ENCODE measurements at regions not wholly inside any gene's neighbourhood (a gene's known extent, or its start where the extent isn't known, plus 50 kb on each side); places are given as distances from the start of the nearest gene placed in this dataset.
"Not testable (repeated sequence)": the region's sequence is repeated elsewhere in the genome, so short reads cannot be mapped to it uniquely, and the experiment has no call there.

- no peak for DNase-seq (ENCODE audit: low read depth in 2 of 2)
Measured at GRCh38 chr15:62365795-62366442, 200.8 kb upstream of the C2CD4B start.

- no peak for DNase-seq (ENCODE audit: low read depth in 2 of 2)
Measured at GRCh38 chr15:62369454-62369853, 204.4 kb upstream of the C2CD4B start.

GRCh38 chr15:62371683-62372082 lies 206.6 kb upstream of the C2CD4B start:
- not testable (repeated sequence) for DNase-seq (ENCODE audit: low read depth in 2 of 2)

- no peak for DNase-seq (ENCODE audit: low read depth in 2 of 2)
Measured at GRCh38 chr15:62377736-62378480, 212.8 kb upstream of the C2CD4B start.

- DNase-seq (ENCODE audit: low read depth in 2 of 2) = no peak
Measured at GRCh38 chr15:62378772-62379498, 213.8 kb upstream of the C2CD4B start.

GRCh38 chr15:62380011-62380410 lies 214.9 kb upstream of the C2CD4B start:
- DNase-seq (ENCODE audit: low read depth in 2 of 2) = no peak

- DNase-seq (ENCODE audit: low read depth in 2 of 2) = no peak
Measured at GRCh38 chr15:62382046-62382445, 217.0 kb upstream of the C2CD4B start.

GRCh38 chr15:62389885-62390790 lies 225.1 kb upstream of the C2CD4B start, which contains the start of gene TLN2:
Gene TLN2 (plus strand): TSS chr15:62390550.
- peak in 1 of 2 donors; percentile 38 for DNase-seq (ENCODE audit: low read depth in 2 of 2)

GRCh38 chr15:62390791-62391640 lies 225.9 kb upstream of the C2CD4B start:
- DNase-seq (ENCODE audit: low read depth in 2 of 2) = peak in 1 of 2 donors; percentile 3

GRCh38 chr15:62391641-62392262 lies 226.7 kb upstream of the C2CD4B start:
- peak in 1 of 2 donors; percentile 10 for DNase-seq (ENCODE audit: low read depth in 2 of 2)

GRCh38 chr15:62392376-62392775 lies 227.3 kb upstream of the C2CD4B start:
- no peak for DNase-seq (ENCODE audit: low read depth in 2 of 2)

- DNase-seq (ENCODE audit: low read depth in 2 of 2) = no peak
Measured at GRCh38 chr15:62393196-62393595, 228.1 kb upstream of the C2CD4B start.

GRCh38 chr15:62394079-62394478 lies 229.0 kb upstream of the C2CD4B start:
- DNase-seq (ENCODE audit: low read depth in 2 of 2) = no peak

- no peak for DNase-seq (ENCODE audit: low read depth in 2 of 2)
Measured at GRCh38 chr15:62400778-62401177, 235.7 kb upstream of the C2CD4B start.

- DNase-seq (ENCODE audit: low read depth in 2 of 2) = no peak
Measured at GRCh38 chr15:62402687-62403086, 237.6 kb upstream of the C2CD4B start.

GRCh38 chr15:62403164-62403809 lies 238.2 kb upstream of the C2CD4B start:
- DNase-seq (ENCODE audit: low read depth in 2 of 2) = no peak

GRCh38 chr15:62404194-62404985 lies 239.3 kb upstream of the C2CD4B start:
- no peak for DNase-seq (ENCODE audit: low read depth in 2 of 2)

- DNase-seq (ENCODE audit: low read depth in 2 of 2) = no peak
Measured at GRCh38 chr15:62406305-62406891, 241.3 kb upstream of the C2CD4B start.

Measured in stimulated activated CD4-positive, alpha-beta T cell treated with anti-CD3 and anti-CD28 coated beads, Interleukin-1b, Interleukin-23, amount 100 ng/mL, for 1 hour (primary cell).